ENCODE measurements at regions not wholly inside any gene's neighbourhood (a gene's known extent, or its start where the extent isn't known, plus 50 kb on each side); places are given as distances from the start of the nearest gene placed in this dataset.
A peak's percentile ranks its signal among the peaks of the same experiment; 100 is the strongest.

DNA sequence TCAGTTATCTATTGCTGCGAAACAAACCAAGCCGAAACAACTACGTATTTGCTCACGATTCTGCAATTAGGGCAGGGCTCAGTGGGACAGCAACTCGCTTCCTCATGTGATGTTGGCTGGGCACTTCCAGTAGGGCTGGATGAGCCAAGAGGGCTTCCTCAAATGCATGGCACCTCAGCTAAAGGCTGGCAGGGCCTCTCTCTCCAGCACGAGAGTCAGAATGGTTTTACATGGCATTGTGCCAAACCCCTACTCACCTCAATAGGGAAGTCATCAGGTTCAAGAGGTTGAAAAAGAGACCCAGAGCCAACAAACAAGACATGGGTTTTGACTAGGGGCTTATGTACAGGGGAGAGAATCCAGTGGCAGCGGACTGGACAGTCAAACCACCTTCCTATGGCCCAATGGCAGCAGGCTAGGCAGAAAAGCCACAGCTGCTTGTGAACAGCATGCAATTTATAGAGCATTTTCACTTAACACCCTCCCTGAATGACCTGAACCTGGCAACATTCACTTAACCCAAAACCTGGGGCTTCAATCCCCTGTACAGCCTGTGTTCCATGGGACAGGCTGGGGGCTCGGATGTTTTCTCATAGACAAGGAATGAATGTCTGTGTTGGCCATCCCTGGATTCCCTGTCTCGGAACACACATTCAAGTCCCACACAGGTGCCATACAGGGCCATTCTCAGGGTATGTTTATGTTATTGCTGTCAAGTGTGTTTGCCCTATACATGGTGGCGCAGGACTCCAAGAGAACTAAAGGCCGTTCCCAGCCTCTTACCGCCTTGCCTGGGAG, 154.2 kb upstream of the NAV2 start:
- DNase-seq, result no peak

GRCh38 chr11:19557720-19558140, 154.9 kb upstream of the NAV2 start:
- DNase-seq, result peak; percentile 72

- DNase-seq, result no peak
Measured at GRCh38 chr11:19557185-19557584, 155.5 kb upstream of the NAV2 start.

- no peak for DNase-seq
Measured at GRCh38 chr11:19555266-19555665, 157.4 kb upstream of the NAV2 start.

DNA sequence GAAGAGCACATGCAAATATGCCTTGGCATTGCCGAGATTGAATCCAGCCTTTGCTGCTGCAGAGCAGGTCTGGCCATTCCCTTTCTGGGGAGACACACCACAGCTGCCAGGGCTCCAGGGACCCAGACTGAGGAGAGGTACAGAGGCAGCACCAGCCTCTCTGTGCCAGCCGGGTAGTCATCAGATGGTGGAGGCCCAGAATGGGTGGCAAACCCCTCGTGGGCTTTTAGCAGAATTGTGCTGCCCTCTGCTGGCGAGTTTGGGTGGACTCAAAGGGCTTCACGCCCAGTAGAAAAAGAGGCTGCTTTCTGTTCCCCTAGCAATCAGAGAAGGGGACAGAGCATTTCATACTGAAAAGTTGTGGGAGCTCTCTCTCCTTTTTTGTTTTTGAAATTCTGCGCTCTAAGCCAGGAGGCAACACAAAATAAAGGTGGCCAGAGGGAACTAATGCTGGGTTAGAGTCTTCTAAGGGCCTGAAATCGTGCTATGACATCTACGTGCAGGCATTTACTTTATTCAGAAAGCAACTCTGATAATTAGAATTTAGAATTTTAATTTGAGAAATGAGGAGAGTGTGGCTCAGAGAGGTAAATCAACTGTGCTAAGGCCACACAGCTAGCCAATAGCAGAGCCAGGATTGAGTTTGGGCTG, 158.8 kb upstream of the NAV2 start:
- peak; percentile 64 for DNase-seq

- DNase-seq, result no peak
Measured at GRCh38 chr11:19552656-19553260, 159.9 kb upstream of the NAV2 start.

DNA sequence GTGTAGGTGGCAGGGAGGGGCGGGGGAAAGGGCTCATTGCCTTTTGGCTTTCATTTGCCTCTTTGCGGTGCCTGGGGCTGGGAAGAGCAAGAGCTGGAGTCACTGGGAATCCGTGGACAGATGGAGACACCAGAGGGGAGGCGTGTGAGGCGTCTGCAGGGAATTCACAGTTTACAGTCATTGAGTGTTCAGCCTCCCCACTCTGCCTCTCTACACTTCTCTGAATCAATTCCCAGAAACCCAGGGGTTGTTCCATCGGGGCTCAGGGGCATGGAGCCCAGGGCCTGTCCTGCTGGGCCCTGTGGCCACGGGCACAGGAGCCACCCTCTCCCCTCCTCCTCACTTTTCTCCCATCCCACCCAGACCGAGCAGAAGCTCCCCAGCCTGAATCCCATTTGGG, 160.5 kb upstream of the NAV2 start:
- no peak for DNase-seq

GRCh38 chr11:19551457-19551856, 161.2 kb upstream of the NAV2 start:
- no peak for DNase-seq

DNA sequence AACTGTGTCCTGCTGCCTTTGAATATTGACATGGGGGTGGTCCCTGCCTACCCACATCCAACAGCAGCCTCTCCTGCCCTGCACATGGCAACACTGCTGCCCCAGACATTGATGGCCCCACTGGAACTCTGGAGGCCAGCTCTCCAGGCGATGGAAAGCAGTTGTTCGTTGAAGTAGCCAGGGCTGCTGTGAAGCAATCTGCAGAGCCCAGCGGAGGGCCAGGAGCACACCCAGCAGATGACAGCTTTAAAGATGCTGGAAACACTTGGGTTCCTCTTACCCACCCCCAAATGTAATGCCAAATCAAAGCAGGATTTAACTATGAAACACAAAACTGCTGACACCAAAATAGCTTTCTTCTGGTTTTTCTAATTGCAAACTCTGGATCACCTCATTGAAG, 165.6 kb upstream of the NAV2 start:
- DNase-seq, result no peak

DNA sequence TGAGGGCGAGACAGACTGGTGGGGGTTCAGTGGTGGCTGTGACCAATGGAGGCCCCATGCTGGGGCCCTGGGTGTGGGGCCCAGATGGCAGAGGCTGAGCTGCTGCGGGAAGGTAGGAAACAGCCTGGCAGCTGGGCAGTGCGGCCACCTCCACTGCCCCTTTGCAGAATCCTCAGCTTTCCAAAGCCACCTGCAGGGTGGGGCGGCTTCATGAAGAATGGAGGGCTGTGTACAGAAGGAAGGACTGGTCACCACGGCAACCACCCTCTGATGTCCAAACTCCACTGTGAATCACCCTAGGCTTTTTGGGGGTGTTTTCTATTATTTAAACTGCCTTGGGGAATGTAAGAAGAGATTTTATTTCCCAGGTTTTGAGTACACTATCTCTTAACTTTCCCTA, 166.3 kb upstream of the NAV2 start:
- DNase-seq, result no peak

DNA sequence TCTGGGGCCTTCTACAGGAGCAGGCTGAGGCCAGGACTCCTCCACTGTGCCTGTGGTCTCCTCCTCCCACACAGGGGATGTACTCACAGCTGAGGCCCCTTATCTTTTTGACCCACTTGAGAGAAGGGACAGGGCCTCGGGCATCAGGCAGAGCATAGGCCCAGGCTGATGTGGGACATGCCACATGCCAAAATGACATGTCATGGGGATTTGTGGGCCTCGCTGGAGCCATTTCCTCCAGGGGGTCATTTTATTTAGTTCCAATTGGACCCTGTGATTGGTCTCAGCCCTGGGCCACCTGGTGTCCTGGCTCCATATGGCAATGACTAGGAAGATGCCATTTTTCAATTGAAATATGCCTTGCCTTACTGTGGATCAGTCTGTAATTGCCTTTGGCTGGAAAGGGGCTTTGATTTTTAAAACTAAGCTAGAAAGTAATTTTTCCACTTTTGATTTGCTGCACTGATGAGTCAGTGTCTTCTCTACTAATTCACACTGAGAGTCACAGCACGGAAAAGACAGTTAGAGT, 171.1 kb upstream of the NAV2 start:
- DNase-seq, result no peak

DNA sequence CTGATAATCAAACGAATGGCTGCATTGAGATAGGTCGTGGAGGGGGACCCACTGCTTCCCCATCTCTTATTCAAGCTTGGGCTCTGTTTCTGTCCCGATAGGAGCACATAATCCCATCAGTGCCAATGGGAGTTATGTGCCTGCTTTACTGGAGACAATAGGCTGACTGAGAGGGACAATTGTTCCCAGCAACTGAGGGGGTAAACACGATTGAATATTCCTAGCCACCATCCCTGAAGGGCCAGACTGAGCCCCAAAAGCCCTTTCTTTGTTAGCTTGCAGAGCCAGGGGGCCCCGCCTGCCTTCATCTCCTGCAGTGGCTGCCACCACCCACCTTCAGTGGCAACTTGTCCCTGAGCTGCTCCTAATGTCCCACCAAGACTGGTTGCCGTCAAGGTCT, 172.8 kb upstream of the NAV2 start:
- no peak for DNase-seq

- no peak for DNase-seq
Measured at GRCh38 chr11:19537803-19538453, 174.7 kb upstream of the NAV2 start.

GRCh38 chr11:19536131-19536530, 176.5 kb upstream of the NAV2 start:
- no peak for DNase-seq

GRCh38 chr11:19530505-19530904, 182.1 kb upstream of the NAV2 start:
- no peak for DNase-seq

DNA sequence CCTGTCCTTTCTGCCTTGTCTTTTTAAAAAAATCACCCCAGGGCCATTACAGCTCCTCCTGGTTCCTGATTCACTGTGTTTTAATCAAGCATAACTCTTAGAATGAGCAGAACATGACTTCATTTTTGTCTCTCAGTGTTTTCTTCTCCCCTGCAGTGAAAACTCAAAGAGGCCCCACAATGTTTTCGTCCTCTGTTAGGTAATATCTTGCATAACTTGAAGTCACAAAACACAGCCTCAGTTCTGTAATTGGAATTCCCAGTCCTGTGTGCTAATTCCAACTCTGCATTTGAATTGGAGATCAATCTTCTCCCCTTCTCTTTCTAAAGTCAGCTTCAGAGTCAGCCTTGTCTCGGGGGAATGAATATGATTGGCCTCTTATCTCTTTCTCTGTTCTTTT, 186.5 kb upstream of the NAV2 start:
- no peak for DNase-seq

GRCh38 chr11:19525714-19526113, 186.9 kb upstream of the NAV2 start:
- no peak for DNase-seq

DNA sequence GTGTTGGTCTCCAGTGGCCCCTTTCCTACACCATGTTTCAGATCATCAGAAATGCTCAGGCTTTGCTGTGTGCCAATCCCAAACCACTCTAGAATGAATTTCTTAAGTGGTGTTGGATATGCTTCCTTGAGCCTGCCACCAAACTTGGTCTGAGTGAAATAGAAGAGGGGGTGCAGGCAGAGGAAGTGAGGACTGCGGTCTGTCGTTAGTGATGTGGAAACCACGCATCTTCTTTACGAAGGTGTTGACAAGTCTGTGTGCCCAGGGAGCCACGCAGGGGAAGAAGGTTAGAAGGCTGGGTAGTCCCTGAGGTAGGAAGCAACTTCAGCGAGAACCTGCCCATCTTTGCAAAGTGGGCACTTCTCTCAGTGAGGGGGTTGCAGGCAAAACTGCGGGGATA, 187.4 kb upstream of the NAV2 start:
- no peak for DNase-seq

- no peak for DNase-seq
Measured at GRCh38 chr11:19524171-19524671, 188.4 kb upstream of the NAV2 start.

GRCh38 chr11:19520681-19521080, 192.0 kb upstream of the NAV2 start:
- DNase-seq, result no peak

DNA sequence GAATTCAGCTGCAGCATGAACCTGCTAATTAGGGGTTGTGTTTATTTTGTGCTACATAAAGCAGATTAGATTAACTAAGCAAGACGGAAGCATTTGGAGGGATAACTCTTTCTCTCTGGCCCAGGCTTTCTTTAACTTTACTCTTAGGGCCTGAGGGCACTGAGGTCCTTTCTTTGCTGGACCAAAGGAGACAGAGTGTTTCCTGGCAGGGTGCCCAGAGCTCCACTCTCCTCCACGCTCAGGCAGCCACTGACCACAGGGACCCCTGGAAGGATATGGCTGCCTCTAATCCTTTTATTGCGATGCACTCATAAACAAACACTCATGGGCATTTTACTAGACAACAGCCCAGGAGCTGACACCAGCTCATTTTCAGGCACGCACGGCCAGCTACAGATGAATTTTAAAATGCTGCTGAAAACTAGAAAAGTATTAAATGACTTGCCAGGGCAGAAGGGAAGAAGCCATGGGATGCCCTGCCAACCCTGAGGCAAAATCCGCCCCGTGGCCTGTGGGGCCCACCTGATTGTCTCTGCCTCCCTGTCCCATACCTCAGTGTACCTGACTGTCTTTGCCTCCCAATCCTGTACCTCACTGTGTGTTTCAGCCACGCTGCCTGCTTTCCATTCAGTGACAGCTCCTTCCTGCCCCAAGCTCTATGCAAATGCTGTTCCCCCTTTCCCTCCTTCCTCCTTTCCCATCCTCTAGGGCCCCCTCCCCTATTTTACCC, 192.6 kb upstream of the NAV2 start:
- no peak for DNase-seq

DNA sequence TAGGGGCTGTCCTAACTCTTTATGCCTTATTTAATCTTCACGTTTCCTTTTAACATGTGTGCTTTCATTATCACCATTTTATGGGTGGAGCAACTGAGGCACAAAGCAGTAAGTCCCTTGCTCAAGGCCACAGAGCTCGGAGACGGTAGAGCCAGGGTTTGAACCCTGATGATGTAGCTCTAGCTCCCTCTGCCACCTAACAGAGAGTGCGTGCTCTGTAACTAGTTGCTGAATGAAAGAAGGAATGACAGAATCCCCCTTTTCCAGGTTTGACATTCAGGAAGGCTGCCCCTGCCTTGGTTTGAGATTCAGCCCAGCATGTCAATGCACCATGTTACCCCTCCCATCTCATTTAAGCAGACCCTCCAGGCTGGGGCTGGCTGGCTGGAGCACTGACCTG, 193.3 kb upstream of the NAV2 start:
- no peak for DNase-seq

GRCh38 chr11:19513253-19513652, 199.4 kb upstream of the NAV2 start:
- no peak for DNase-seq

Data from CD4-positive, alpha-beta T cell treated with Interleukin-17A for 4 hours (primary cell).